K562 (cell line): ENCODE measurements at regions not wholly inside any gene's neighbourhood (a gene's known extent, or its start where the extent isn't known, plus 50 kb on each side); places are given as distances from the start of the nearest gene placed in this dataset.

Source experiments
- ATAC-seq: fragments of 200-7000 bp; cut with Tn5 transposase; 3 replicates; pipeline ENCODE4 v1.9.1; 2020; ENCODE audit warnings: moderate library complexity
- BruUV-seq: library from RNA; stranded (reverse); fragments of 400-500 nt; replicated peaks from 2 replicates; lab custom pipeline; 2021; lab: Mats Ljungman, UMichigan
- CTCF ChIA-PET: fragments of 300-600 bp; formaldehyde crosslinking; extraction: SDS; loops from one replicate; lab custom pipeline; 2021; ENCODE audit warnings: low intra/inter-chr PET ratio; lab: Yijun Ruan, JAX
- POLR2A ChIA-PET: fragments of 300-600, 350-650 bp; sonication (Branson Sonifier 250); formaldehyde crosslinking; extraction: SDS; loops from one replicate; lab custom pipeline; 2021; ENCODE audit warnings: antibody characterized with exemption, inconsistent platforms; lab: Yijun Ruan, JAX
- DNase-seq, 4 experiments: peaks; one replicate each; pipeline versions ENCODE4 v3.0.0 to v3.0.0-alpha.2; 2011 to 2018; ENCODE audit warnings: low spot score in 3 of 4, mixed read lengths in 3 of 4; ENCODE audit errors: extremely low read depth in 1 of 4
- FAIRE-seq: peaks from 2 replicates; lab custom pipeline; 2011; peaks lifted over from hg19 to GRCh38; lab: Jason Lieb, UNC
- H2AFZ ChIP-seq: 2 replicates; pipeline ENCODE4 v1.6.0; 2011; ENCODE audit warnings: low read depth, low read length, control low read depth, inconsistent platforms
- H3K27ac ChIP-seq: fragments of 200-600 bp; 3 replicates; pipeline ENCODE4 v1.8.0; 2011; ENCODE audit warnings: low read depth, mild to moderate bottlenecking, control low read depth, inconsistent platforms, low read length, moderate library complexity, mixed read lengths; ENCODE audit errors: extremely low read depth
- H3K27me3 ChIP-seq, 2 experiments: fragments of 300-600 bp in 1 of 2; 2 replicates in 1 of 2; 3 replicates in 1 of 2; pipeline versions ENCODE4 v1.6.0 to v1.8.0; 2011; ENCODE audit warnings: inconsistent platforms in 2 of 2, low read length in 2 of 2, mild to moderate bottlenecking in 1 of 2, mixed read lengths in 1 of 2, moderate library complexity in 1 of 2; ENCODE audit not compliant: control insufficient read depth in 2 of 2, insufficient read depth in 2 of 2
- H3K36me3 ChIP-seq: fragments of 300-600 bp; 3 replicates; pipeline ENCODE4 v1.8.0; 2011; ENCODE audit warnings: mild to moderate bottlenecking, low read length, inconsistent platforms; ENCODE audit not compliant: control insufficient read depth, insufficient read depth
- H3K4me1 ChIP-seq, 2 experiments: fragments of 200-600 bp in 1 of 2; replicated peaks in 1 of 2; 2 replicates in 1 of 2; 3 replicates in 1 of 2; pipeline versions ENCODE4 v1.5.1 to v1.8.0; 2011; ENCODE audit warnings: inconsistent platforms in 2 of 2, low read length in 2 of 2, mild to moderate bottlenecking in 1 of 2, mixed read lengths in 1 of 2, moderate library complexity in 1 of 2; ENCODE audit not compliant: control insufficient read depth in 2 of 2, insufficient read depth in 2 of 2
- H3K4me2 ChIP-seq: 2 replicates; pipeline ENCODE4 v1.6.1; 2011; ENCODE audit warnings: low read length, control low read depth, inconsistent platforms, mixed read lengths; ENCODE audit not compliant: insufficient read depth
- H3K4me3 ChIP-seq: fragments of 200-600 bp; sonication (generic), shearing (Covaris generic); 2 replicates; pipeline ENCODE4 v1.5.1; 2016; ENCODE audit warnings: control low read depth, inconsistent platforms
- H3K79me2 ChIP-seq: fragments of 200-600 bp; 3 replicates; pipeline ENCODE4 v1.8.0; 2011; ENCODE audit warnings: low read length, inconsistent platforms; ENCODE audit not compliant: control insufficient read depth, insufficient read depth
- H3K9ac ChIP-seq, 2 experiments: 2 replicates each; pipeline versions ENCODE4 v1.6.0 to v1.6.1; 2011; ENCODE audit warnings: low read depth in 2 of 2, low read length in 2 of 2, control low read depth in 1 of 2, inconsistent platforms in 1 of 2, mild to moderate bottlenecking in 1 of 2, mixed read lengths in 1 of 2; ENCODE audit not compliant: insufficient read depth in 1 of 2
- H3K9me1 ChIP-seq: one replicate; pipeline ENCODE4 v1.6.0; 2011; ENCODE audit warnings: inconsistent platforms, mild to moderate bottlenecking, low read length, moderate library complexity; ENCODE audit not compliant: control insufficient read depth, insufficient read depth
- H3K9me3 ChIP-seq: replicated peaks from 2 replicates; pipeline ENCODE4 v1.5.1; 2011; ENCODE audit warnings: low read depth, low read length, inconsistent platforms; ENCODE audit not compliant: control insufficient read depth, insufficient read depth
- H4K20me1 ChIP-seq: replicated peaks from 2 replicates; pipeline ENCODE4 v1.6.1; 2011; ENCODE audit warnings: low read length, inconsistent platforms, mixed read lengths; ENCODE audit not compliant: control insufficient read depth, insufficient read depth
- ZNF76 ChIP-seq: fragments of 250-450 bp; sonication (Bioruptor Pico); IDR thresholded peaks from 2 replicates; pipeline ENCODE4 v1.4.0; 2020; ENCODE audit warnings: mild to moderate bottlenecking, moderate library complexity, borderline replicate concordance
- WGBS: fragments of 100-300 bp; shearing (Covaris generic); methylation state at CpG from one replicate; pipeline ENCODE4 v1.1.6; 2016; ENCODE audit warnings: low coverage, mixed read lengths; ENCODE audit not compliant: insufficient coverage; ENCODE audit errors: missing lambda C conversion rate; 5-methylcytosine and 5-hydroxymethylcytosine counted together
- in situ Hi-C: fragments of 300-500 bp; cut with MboI; formaldehyde crosslinking; loops from 4 replicates; pipeline ENCODE4 v1.15.0; 2018; ENCODE audit warnings: inconsistent platforms, mixed read lengths
- intact Hi-C: fragments of 100-400 bp; cut with micrococcal nuclease; formaldehyde crosslinking; loops from 2 replicates; pipeline ENCODE4 v1.14.2; 2022
- TF ChIP-seq, protein P1 (sequence below): fragments of 250-450 bp; sonication (Bioruptor Pico); IDR thresholded peaks from 2 replicates; pipeline ENCODE4 v1.8.0; 2021; ENCODE audit warnings: moderate library complexity, mild to moderate bottlenecking, inconsistent platforms

DNA sequence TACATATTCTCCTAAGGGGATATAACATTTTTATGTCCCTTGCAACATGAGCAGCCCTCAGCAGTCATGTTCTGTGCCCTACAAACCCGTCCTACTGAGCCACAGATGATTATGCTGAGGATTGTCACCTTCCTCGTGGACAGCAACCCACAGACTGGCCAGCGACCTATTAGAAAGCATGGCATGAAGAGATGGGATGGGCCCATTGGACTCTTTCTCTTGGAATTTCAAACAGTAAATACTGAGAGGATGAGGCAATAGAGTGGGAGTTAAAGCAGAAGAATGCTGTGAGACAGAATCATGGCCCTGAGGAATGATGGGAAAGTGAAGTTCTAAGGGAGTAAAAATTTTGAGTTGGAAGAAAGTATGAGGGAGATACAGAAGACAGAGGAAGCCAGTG lies 149.9 kb upstream of the BTG1 start (continued):
- TF ChIP-seq, protein P1, sequence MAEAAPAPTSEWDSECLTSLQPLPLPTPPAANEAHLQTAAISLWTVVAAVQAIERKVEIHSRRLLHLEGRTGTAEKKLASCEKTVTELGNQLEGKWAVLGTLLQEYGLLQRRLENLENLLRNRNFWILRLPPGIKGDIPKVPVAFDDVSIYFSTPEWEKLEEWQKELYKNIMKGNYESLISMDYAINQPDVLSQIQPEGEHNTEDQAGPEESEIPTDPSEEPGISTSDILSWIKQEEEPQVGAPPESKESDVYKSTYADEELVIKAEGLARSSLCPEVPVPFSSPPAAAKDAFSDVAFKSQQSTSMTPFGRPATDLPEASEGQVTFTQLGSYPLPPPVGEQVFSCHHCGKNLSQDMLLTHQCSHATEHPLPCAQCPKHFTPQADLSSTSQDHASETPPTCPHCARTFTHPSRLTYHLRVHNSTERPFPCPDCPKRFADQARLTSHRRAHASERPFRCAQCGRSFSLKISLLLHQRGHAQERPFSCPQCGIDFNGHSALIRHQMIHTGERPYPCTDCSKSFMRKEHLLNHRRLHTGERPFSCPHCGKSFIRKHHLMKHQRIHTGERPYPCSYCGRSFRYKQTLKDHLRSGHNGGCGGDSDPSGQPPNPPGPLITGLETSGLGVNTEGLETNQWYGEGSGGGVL (CRISPR knock-in tag), result no peak

DNA sequence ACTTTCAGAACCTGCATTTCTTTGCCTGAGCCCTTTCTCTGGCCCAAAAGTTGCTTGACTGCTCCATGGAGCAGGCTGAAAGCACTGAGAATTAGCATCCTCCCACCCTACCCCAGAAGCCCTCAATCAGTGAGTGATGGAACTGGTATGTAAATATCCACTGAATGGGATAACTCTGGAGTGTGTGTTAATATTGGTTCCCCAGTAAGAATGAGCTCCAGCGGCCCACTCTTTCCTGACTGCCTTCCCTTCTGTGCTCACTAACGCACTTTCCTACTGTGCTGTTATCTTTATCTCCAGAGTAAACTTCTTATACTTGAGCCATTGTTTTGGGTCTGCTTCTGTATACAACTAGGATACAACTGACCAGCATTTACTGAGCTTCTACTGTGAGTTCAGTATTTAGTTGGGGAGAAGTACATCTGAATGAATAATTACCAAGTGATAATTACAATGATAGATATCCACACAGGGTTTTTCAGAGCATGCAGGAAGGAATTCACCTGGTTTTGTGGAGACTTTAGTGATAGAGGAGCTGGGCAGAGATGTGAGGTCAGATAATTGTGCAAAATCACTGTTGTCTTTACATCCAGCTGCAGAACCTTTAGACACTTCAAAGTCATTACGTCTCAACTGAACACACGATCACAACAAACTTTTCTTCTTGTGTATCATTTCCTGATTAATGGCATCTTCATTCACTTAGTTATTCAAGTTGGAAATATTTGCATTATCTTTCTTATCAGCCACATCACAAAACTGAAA lies 149.2 kb upstream of the BTG1 start:
- ChIA-PET CTCF (no interaction called here), POLR2A (interaction anchor here (0.7 kb wide), 1 partner anchor 289 kb away, joined by 3 read pairs; no protein-coding TSS in a partner anchor)
- Histone ChIP-seq H3K9ac (no peak overlapping the region), H3K4me1 (no peaks in the 10 kb centered on the region; a peak in 1 of 5 replicates), H4K20me1 (no peaks in the 10 kb centered on the region), H3K4me2 (no peak overlapping the region), H3K4me3 (no peak overlapping the region), H3K27me3 (no peaks in the 10 kb centered on the region), H3K9me1 (no peaks in the 10 kb centered on the region), H3K36me3 (no peaks in the 10 kb centered on the region), H3K9me3 (no peaks in the 10 kb centered on the region), H3K79me2 (no peaks in the 10 kb centered on the region), H3K27ac (no peak overlapping the region), H2AFZ (no peak overlapping the region)
- FAIRE-seq (no peak), ATAC-seq (no peak), DNase-seq (no peak)
- WGBS, result 25% methylated on average over 4 of the region's 4 CpGs
- in situ Hi-C loops (no loop called here), intact Hi-C loops (no loop called here)
- no TSS peak for BruUV-seq
- TF ChIP-seq ZNF76 (CRISPR knock-in tag), result no peak
